SK-N-SH (cell line): ENCODE measurements at regions not wholly inside any gene's neighbourhood (a gene's known extent, or its start where the extent isn't known, plus 50 kb on each side); places are given as distances from the start of the nearest gene placed in this dataset.

Experiments used
- CTCF ChIA-PET: fragments of 300-600, 350-600 bp; formaldehyde crosslinking; extraction: SDS; loops from one replicate; lab custom pipeline; 2021; lab: Yijun Ruan, JAX
- POLR2A ChIA-PET: fragments of 350-600 bp; sonication (Branson Sonifier 250); formaldehyde crosslinking; extraction: SDS; loops from one replicate; lab custom pipeline; 2020; ENCODE audit warnings: antibody characterized with exemption, inconsistent platforms; lab: Yijun Ruan, JAX
- DNase-seq: peaks from one replicate; pipeline ENCODE4 v3.0.0; 2012
- H2AFZ ChIP-seq: fragments of 200-600 bp; sonication (generic); 2 replicates; pipeline ENCODE4 v1.8.1; 2016; ENCODE audit warnings: antibody characterized with exemption, mild to moderate bottlenecking, low read depth
- H3F3A ChIP-seq: fragments of 200-600 bp; sonication (generic); replicated peaks from 2 replicates; pipeline ENCODE3; 2016; ENCODE audit warnings: antibody characterized with exemption, mild to moderate bottlenecking; ENCODE audit not compliant: insufficient read depth
- H3K27ac ChIP-seq, 2 experiments: fragments of 200-500 bp in 1 of 2; fragments of 200-600 bp in 1 of 2; sonication (Bioruptor generic) in 1 of 2; sonication (generic), shearing (Covaris generic) in 1 of 2; 2 replicates each; pipeline versions ENCODE4 v1.5.1 to v1.6.1; 2014 to 2016; ENCODE audit warnings: low read depth in 2 of 2, inconsistent platforms in 1 of 2, low read length in 1 of 2, mild to moderate bottlenecking in 1 of 2, mixed read lengths in 1 of 2
- H3K27me3 ChIP-seq: fragments of 200-600 bp; sonication (generic), shearing (Covaris generic); 2 replicates; pipeline ENCODE4 v1.6.1; 2016; ENCODE audit warnings: mixed run types; ENCODE audit not compliant: insufficient read depth
- H3K36me3 ChIP-seq, 2 experiments: fragments of 200-500 bp in 1 of 2; fragments of 200-600 bp in 1 of 2; sonication (Bioruptor generic) in 1 of 2; sonication (generic) in 1 of 2; replicated peaks in 1 of 2; 2 replicates each; pipeline versions ENCODE3 to v1.5.1; 2014 to 2016; ENCODE audit warnings: low read length in 1 of 2, mild to moderate bottlenecking in 1 of 2; ENCODE audit not compliant: insufficient read depth in 2 of 2, control insufficient read depth in 1 of 2
- H3K4me1 ChIP-seq, 2 experiments: fragments of 200-500 bp in 1 of 2; fragments of 200-600 bp in 1 of 2; sonication (Bioruptor generic) in 1 of 2; sonication (generic), shearing (Covaris generic) in 1 of 2; 2 replicates each; pipeline versions ENCODE4 v1.5.1 to v1.6.1; 2014 to 2016; ENCODE audit warnings: low read depth in 1 of 2, low read length in 1 of 2, mixed run types in 1 of 2; ENCODE audit not compliant: insufficient read depth in 2 of 2, control insufficient read depth in 1 of 2
- H3K4me2 ChIP-seq: fragments of 200-600 bp; sonication (generic), shearing (Covaris generic); 2 replicates; pipeline ENCODE4 v1.6.1; 2017; ENCODE audit warnings: mixed run types
- H3K4me3 ChIP-seq, 2 experiments: fragments of 200-500 bp in 1 of 2; fragments of 200-600 bp in 1 of 2; sonication (Bioruptor generic) in 1 of 2; sonication (generic), shearing (Covaris generic) in 1 of 2; 2 replicates each; pipeline versions ENCODE4 v1.5.1 to v1.8.1; 2014 to 2016; ENCODE audit warnings: low read depth in 2 of 2, inconsistent platforms in 1 of 2, low read length in 1 of 2, mild to moderate bottlenecking in 1 of 2, mixed read lengths in 1 of 2, moderate library complexity in 1 of 2
- H3K79me2 ChIP-seq: fragments of 200-600 bp; sonication (generic); 2 replicates; pipeline ENCODE4 v1.8.1; 2017; ENCODE audit warnings: mild to moderate bottlenecking; ENCODE audit not compliant: insufficient read depth
- H3K9ac ChIP-seq: fragments of 200-600 bp; sonication (generic); 2 replicates; pipeline ENCODE4 v1.6.1; 2017; ENCODE audit warnings: mixed run types
- H3K9me2 ChIP-seq: fragments of 200-600 bp; sonication (generic); 2 replicates; pipeline ENCODE4 v1.6.1; 2017; ENCODE audit warnings: mixed run types
- H3K9me3 ChIP-seq: fragments of 200-600 bp; sonication (generic); 2 replicates; pipeline ENCODE4 v1.6.1; 2017; ENCODE audit warnings: mixed run types, mild to moderate bottlenecking, moderate library complexity
- H4K20me1 ChIP-seq: fragments of 200-600 bp; sonication (generic); 2 replicates; pipeline ENCODE4 v1.6.1; 2017; ENCODE audit warnings: mild to moderate bottlenecking, mixed run types; ENCODE audit not compliant: insufficient read depth
- CTCF ChIP-seq: fragments of 200-600 bp; sonication (generic); IDR thresholded peaks from 2 replicates; pipeline ENCODE4 v1.6.1; 2017; ENCODE audit warnings: antibody characterized with exemption, mild to moderate bottlenecking, moderate library complexity
- ELF1 ChIP-seq: IDR thresholded peaks from 2 replicates; pipeline ENCODE4 v1.4.0; 2012
- EP300 ChIP-seq, 2 experiments: IDR thresholded peaks; 2 replicates each; pipeline versions ENCODE4 v1.4.0 to v1.6.1; 2012; ENCODE audit warnings: borderline replicate concordance in 1 of 2, low read depth in 1 of 2, low read length in 1 of 2
- FOXJ3 ChIP-seq: sonication (generic); formaldehyde crosslinking; IDR thresholded peaks from 2 replicates; pipeline ENCODE4 v1.5.1; 2020; ENCODE audit warnings: mild to moderate bottlenecking, missing genetic modification reagents
- GABPA ChIP-seq: IDR thresholded peaks from 2 replicates; pipeline ENCODE4 v1.4.0; 2012; ENCODE audit warnings: low read depth, mild to moderate bottlenecking
- IRF3 ChIP-seq: fragments of 150-350 bp; IDR thresholded peaks from 2 replicates; pipeline ENCODE4 v1.6.1; 2016; ENCODE audit warnings: mild to moderate bottlenecking, low read depth, low read length
- MAX ChIP-seq: IDR thresholded peaks from 2 replicates; pipeline ENCODE4 v1.4.0; 2012; ENCODE audit warnings: low read depth
- NRF1 ChIP-seq: IDR thresholded peaks from 2 replicates; pipeline ENCODE4 v1.6.1; 2012; ENCODE audit warnings: low read depth, mild to moderate bottlenecking, low read length
- POLR2AphosphoS5 ChIP-seq: IDR thresholded peaks from 2 replicates; pipeline ENCODE4 v1.6.1; 2012; ENCODE audit warnings: low read depth, low read length
- RFX5 ChIP-seq: IDR thresholded peaks from 2 replicates; pipeline ENCODE4 v1.6.1; 2012; ENCODE audit warnings: mild to moderate bottlenecking, improper control_type of control experiment, low read length
- RXRA ChIP-seq: IDR thresholded peaks from 2 replicates; pipeline ENCODE4 v1.4.0; 2012; ENCODE audit warnings: low read depth, mild to moderate bottlenecking, borderline replicate concordance
- SIN3A ChIP-seq: IDR thresholded peaks from 2 replicates; pipeline ENCODE4 v1.6.1; 2012; ENCODE audit warnings: low read depth, mild to moderate bottlenecking, low read length, moderate library complexity, borderline replicate concordance
- SMC3 ChIP-seq: IDR thresholded peaks from 2 replicates; pipeline ENCODE4 v1.6.1; 2012; ENCODE audit warnings: low read depth, low read length, improper control_type of control experiment
- TAF1 ChIP-seq: IDR thresholded peaks from 2 replicates; pipeline ENCODE4 v1.6.1; 2012; ENCODE audit warnings: low read depth, mild to moderate bottlenecking, low read length, moderate library complexity, borderline replicate concordance
- TEAD4 ChIP-seq: IDR thresholded peaks from 2 replicates; pipeline ENCODE4 v1.4.0; 2012; ENCODE audit warnings: mild to moderate bottlenecking, borderline replicate concordance; ENCODE audit not compliant: insufficient read depth
- YY1 ChIP-seq: IDR thresholded peaks from 2 replicates; pipeline ENCODE4 v1.4.0; 2012; ENCODE audit warnings: low read depth, mild to moderate bottlenecking
- ZBTB33 ChIP-seq: IDR thresholded peaks from 2 replicates; pipeline ENCODE4 v1.4.0; 2012; ENCODE audit warnings: low read depth, borderline replicate concordance
- WGBS: methylation state at CpG from one replicate; pipeline ENCODE4 v1.1.6; 2017; ENCODE audit warnings: low lambda C conversion rate; 5-methylcytosine and 5-hydroxymethylcytosine counted together

- TF ChIP-seq YY1 = no peak
- no peak for TF ChIP-seq ELF1
- no peak for TF ChIP-seq RXRA
- TF ChIP-seq, all 33 proteins: peak for 0
Measured at GRCh38 chr3:177445549-177445948, 248.3 kb upstream of the TBL1XR1 start (continued).

- Histone ChIP-seq H3F3A (peaks cover 2% of the 10 kb centered on the region), H3K27ac (no peak overlapping the region), H2AFZ (no peak overlapping the region), H3K36me3 (no peaks in the 10 kb centered on the region), H3K4me1 (peaks cover 4 to 10% of the 10 kb centered on the region in 2 experiments; a peak in 3 of 4 replicates), H3K27me3 (no peaks in the 10 kb centered on the region), H3K9me3 (no peaks in the 10 kb centered on the region), H3K9ac (no peak overlapping the region), H3K4me3 (no peak overlapping the region), H4K20me1 (no peaks in the 10 kb centered on the region), H3K9me2 (no peaks in the 10 kb centered on the region), H3K4me2 (no peak overlapping the region), H3K79me2 (no peaks in the 10 kb centered on the region)
- ChIA-PET CTCF (no interaction called here), POLR2A (no interaction called here)
- TF ChIP-seq TEAD4 (no peak), NRF1 (no peak), GABPA (no peak), POLR2AphosphoS5 (no peak), RXRA (no peak), RFX5 (no peak), CTCF (no peak), ZBTB33 (no peak), SMC3 (no peak), FOXJ3 (CRISPR knock-in tag) (no peak), IRF3 (no peak), EP300 (IDR thresholded peaks at IDR 0.05; ENCODE audit: borderline replicate concordance in 1 of 2, low read depth in 1 of 2, low read length in 1 of 2) (no peak), MAX (no peak), SIN3A (no peak), TAF1 (no peak)
- WGBS = 89% methylated on average over 6 of the region's 6 CpGs
- DNase-seq = no peak
Measured at GRCh38 chr3:177446165-177446601, 248.9 kb upstream of the TBL1XR1 start.
